Activated CD8-positive, alpha-beta T cell treated with anti-CD3 and anti-CD28 coated beads for 36 hours (primary cell): ENCODE measurements at regions not wholly inside any gene's neighbourhood (a gene's known extent, or its start where the extent isn't known, plus 50 kb on each side); places are given as distances from the start of the nearest gene placed in this dataset.

Source experiments
- ATAC-seq: fragments of 200-7000 bp; cut with Tn5 transposase; one replicate; pipeline ENCODE4 v1.10.0; 2021; ENCODE audit warnings: mild to moderate bottlenecking, moderate library complexity
- CTCF ChIA-PET: fragments of 350-600 bp; sonication (Branson Sonifier 250); formaldehyde crosslinking; loops from one replicate; lab custom pipeline; 2021; ENCODE audit warnings: antibody characterized with exemption; lab: Charles Lee
- POLR2A ChIA-PET: fragments of 350-600 bp; sonication (Branson Sonifier 250); formaldehyde crosslinking; loops from one replicate; lab custom pipeline; 2021; ENCODE audit warnings: antibody characterized with exemption; lab: Charles Lee
- DNase-seq: peaks from one replicate; pipeline ENCODE4 v3.0.0-alpha.2; 2020
- H3K27ac Mint-ChIP-seq: one replicate; pipeline ENCODE4 v1.8.0; 2021; ENCODE audit warnings: mild to moderate bottlenecking, mixed read lengths
- H3K27me3 Mint-ChIP-seq: one replicate; pipeline ENCODE4 v1.8.0; 2021; ENCODE audit warnings: mixed read lengths
- H3K36me3 Mint-ChIP-seq: one replicate; pipeline ENCODE4 v1.8.0; 2021; ENCODE audit warnings: low read depth, mixed read lengths
- H3K4me1 Mint-ChIP-seq: one replicate; pipeline ENCODE4 v1.8.0; 2021; ENCODE audit warnings: low read depth, mixed read lengths
- H3K4me3 Mint-ChIP-seq: one replicate; pipeline ENCODE4 v1.8.0; 2021; ENCODE audit warnings: mild to moderate bottlenecking, moderate library complexity, mixed read lengths
- H3K9me3 Mint-ChIP-seq: one replicate; pipeline ENCODE4 v1.8.0; 2021; ENCODE audit warnings: mixed read lengths
- CTCF ChIP-seq: fragments of 200-600 bp; IDR thresholded peaks from one replicate; pipeline ENCODE4 v1.8.0; 2022; ENCODE audit warnings: antibody characterized with exemption, mild to moderate bottlenecking
- intact Hi-C: fragments of 100-400 bp; cut with micrococcal nuclease; formaldehyde crosslinking; loops from one replicate; pipeline ENCODE4 v1.10.0; 2022

GRCh38 chr6:1027795-1028569, 283.9 kb upstream of the FOXQ1 start:
- ATAC-seq, result no peak
- Mint-ChIP-seq H3K27me3 (peaks cover 8% of the 10 kb centered on the region), H3K9me3 (no peaks in the 10 kb centered on the region), H3K4me3 (no peak overlapping the region), H3K4me1 (no peaks in the 10 kb centered on the region), H3K27ac (no peak overlapping the region), H3K36me3 (no peaks in the 10 kb centered on the region)
- ChIA-PET POLR2A (no interaction called here), CTCF (no interaction called here)
- intact Hi-C loops, result no loop called here
- no peak for TF ChIP-seq CTCF
- DNase-seq, result no peak

GRCh38 chr6:1027109-1027794, 284.6 kb upstream of the FOXQ1 start:
- TF ChIP-seq CTCF, result no peak
- POLR2A ChIA-PET, result no interaction called here
- Mint-ChIP-seq H3K27ac (no peak overlapping the region), H3K4me3 (no peak overlapping the region), H3K4me1 (no peaks in the 10 kb centered on the region), H3K9me3 (no peaks in the 10 kb centered on the region), H3K27me3 (peaks cover 8% of the 10 kb centered on the region), H3K36me3 (no peaks in the 10 kb centered on the region)
- ATAC-seq (no peak), DNase-seq (no peak)
- CTCF ChIA-PET, result no interaction called here
- intact Hi-C loops, result no loop called here

GRCh38 chr6:1025821-1026220, 286.1 kb upstream of the FOXQ1 start:
- H3K36me3 Mint-ChIP-seq, result no peaks in the 10 kb centered on the region
- H3K27ac Mint-ChIP-seq, result no peak overlapping the region
- CTCF ChIA-PET, result no interaction called here
- peaks cover 3% of the 10 kb centered on the region for H3K9me3 Mint-ChIP-seq
- TF ChIP-seq CTCF, result no peak
- H3K27me3 Mint-ChIP-seq, result peaks cover 6% of the 10 kb centered on the region
- ATAC-seq, result no peak
- H3K4me1 Mint-ChIP-seq, result no peaks in the 10 kb centered on the region
- DNase-seq, result no peak
- no peak overlapping the region for H3K4me3 Mint-ChIP-seq
- POLR2A ChIA-PET, result no interaction called here
- intact Hi-C loops, result no loop called here

- Mint-ChIP-seq H3K9me3 (peaks cover 3% of the 10 kb centered on the region), H3K27ac (no peak overlapping the region), H3K4me1 (no peaks in the 10 kb centered on the region), H3K36me3 (no peaks in the 10 kb centered on the region), H3K27me3 (peaks cover 6% of the 10 kb centered on the region), H3K4me3 (no peak overlapping the region)
- DNase-seq (no peak), ATAC-seq (no peak)
- intact Hi-C loops, result no loop called here
- POLR2A ChIA-PET, result no interaction called here
- no peak for TF ChIP-seq CTCF
- CTCF ChIA-PET, result no interaction called here
These were observed 287.3 kb upstream of the FOXQ1 start for GRCh38 chr6:1024587-1024986.

GRCh38 chr6:1024161-1024560, 287.7 kb upstream of the FOXQ1 start:
- Mint-ChIP-seq H3K9me3 (peaks cover 3% of the 10 kb centered on the region), H3K27ac (no peak overlapping the region), H3K4me1 (no peaks in the 10 kb centered on the region), H3K36me3 (no peaks in the 10 kb centered on the region), H3K4me3 (no peak overlapping the region), H3K27me3 (peaks cover 6% of the 10 kb centered on the region)
- DNase-seq, result no peak
- ChIA-PET CTCF (no interaction called here), POLR2A (no interaction called here)
- ATAC-seq, result no peak
- intact Hi-C loops, result no loop called here
- TF ChIP-seq CTCF, result no peak
